GM12875 (cell line): ENCODE measurements at regions not wholly inside any gene's neighbourhood (a gene's known extent, or its start where the extent isn't known, plus 50 kb on each side); places are given as distances from the start of the nearest gene placed in this dataset.
"Not testable (repeated sequence)": the region's sequence is repeated elsewhere in the genome, so short reads cannot be mapped to it uniquely, and the experiment has no call there.

Experiments used
- H3K4me3 ChIP-seq: one replicate; pipeline ENCODE4 v1.5.1; 2011; ENCODE audit warnings: low read depth, low read length, control low read depth
- TF ChIP-seq, protein P1 (sequence below): IDR thresholded peaks from 2 replicates; pipeline ENCODE4 v1.5.1; 2011; ENCODE audit warnings: low read depth, mild to moderate bottlenecking, control low read depth, inconsistent platforms, low read length, moderate library complexity, borderline replicate concordance; ENCODE audit not compliant: insufficient read depth

DNA sequence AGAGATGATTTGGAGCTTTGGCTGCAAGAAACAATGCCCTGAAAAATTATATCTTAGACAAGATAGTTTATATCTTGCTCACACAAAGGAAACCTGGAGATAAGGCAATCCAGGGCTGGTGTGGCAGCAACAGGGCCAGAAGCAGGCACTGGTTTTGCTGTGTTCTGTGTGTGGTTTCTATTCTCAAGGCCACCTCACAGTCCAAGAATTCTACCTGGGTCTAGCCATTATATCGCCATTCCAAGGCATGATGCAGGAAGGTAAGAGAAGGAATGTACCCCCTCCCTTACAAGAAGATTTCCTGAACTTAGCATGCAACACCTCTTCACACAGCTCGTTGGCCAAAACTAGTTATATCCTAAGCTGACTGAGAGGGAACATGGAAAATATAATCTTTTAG, 74.5 kb upstream of the MEGF10 start:
- TF ChIP-seq, protein P1, sequence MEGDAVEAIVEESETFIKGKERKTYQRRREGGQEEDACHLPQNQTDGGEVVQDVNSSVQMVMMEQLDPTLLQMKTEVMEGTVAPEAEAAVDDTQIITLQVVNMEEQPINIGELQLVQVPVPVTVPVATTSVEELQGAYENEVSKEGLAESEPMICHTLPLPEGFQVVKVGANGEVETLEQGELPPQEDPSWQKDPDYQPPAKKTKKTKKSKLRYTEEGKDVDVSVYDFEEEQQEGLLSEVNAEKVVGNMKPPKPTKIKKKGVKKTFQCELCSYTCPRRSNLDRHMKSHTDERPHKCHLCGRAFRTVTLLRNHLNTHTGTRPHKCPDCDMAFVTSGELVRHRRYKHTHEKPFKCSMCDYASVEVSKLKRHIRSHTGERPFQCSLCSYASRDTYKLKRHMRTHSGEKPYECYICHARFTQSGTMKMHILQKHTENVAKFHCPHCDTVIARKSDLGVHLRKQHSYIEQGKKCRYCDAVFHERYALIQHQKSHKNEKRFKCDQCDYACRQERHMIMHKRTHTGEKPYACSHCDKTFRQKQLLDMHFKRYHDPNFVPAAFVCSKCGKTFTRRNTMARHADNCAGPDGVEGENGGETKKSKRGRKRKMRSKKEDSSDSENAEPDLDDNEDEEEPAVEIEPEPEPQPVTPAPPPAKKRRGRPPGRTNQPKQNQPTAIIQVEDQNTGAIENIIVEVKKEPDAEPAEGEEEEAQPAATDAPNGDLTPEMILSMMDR: no peak

DNA sequence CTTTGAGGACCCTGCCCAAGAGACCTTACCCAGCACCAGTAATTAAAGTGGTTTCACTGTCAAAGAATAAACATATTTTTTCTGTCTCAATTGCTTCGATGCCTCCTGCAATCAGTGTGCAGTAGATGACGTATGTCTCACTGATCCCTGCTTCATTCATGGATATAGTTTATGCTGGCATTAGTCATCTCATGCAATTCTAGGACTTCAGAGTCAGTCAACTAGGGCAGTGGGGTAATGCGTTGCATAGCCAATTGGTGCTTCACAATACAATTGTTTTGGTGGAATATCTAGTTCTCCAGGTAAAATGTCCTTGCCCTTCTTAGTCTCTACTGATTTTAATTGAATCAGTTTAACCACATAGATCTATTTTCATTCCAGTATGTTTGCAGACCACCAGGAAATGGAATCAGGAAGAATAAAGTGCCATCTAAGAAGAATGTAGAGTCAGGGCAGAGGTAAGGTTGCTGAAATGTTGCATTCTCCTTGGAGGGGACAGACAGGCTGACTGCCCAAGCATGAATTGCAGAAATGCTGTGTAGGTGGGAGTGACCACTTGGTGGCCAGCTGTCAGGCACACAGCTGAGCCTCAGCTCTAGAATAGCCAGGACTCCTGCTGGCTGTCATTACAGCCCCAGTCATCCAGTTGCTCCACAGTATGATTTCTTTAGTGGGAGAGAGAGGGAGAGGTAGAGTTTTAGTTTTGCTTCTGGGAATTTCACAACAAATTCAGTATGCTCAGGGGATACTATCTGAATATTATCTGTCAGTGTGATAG, 73.5 kb upstream of the MEGF10 start:
- H3K4me3 ChIP-seq: no peak overlapping the region
- TF ChIP-seq, protein P1: no peak

More for the DNA sequence above, 74.5 kb upstream of the MEGF10 start:
- no peak overlapping the region for H3K4me3 ChIP-seq

DNA sequence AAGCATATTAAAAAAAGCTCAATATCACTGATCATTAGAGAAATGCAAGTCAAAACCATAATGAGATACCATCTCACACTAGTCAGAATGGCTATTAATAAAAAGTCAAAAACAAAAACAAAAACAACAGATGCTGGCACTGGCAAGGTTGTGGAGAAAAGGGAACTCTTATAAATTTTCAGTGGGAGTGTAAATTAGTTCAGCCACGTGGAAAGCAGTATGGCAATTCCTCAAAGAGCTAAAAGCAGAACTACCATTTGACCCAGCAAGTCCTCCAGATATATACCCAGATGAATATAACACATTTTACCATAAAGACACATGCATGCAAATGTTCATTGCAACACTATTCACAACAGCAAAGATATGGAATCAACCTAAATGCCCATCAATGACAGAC, 68.7 kb upstream of the MEGF10 start:
- not testable (repeated sequence) for H3K4me3 ChIP-seq

DNA sequence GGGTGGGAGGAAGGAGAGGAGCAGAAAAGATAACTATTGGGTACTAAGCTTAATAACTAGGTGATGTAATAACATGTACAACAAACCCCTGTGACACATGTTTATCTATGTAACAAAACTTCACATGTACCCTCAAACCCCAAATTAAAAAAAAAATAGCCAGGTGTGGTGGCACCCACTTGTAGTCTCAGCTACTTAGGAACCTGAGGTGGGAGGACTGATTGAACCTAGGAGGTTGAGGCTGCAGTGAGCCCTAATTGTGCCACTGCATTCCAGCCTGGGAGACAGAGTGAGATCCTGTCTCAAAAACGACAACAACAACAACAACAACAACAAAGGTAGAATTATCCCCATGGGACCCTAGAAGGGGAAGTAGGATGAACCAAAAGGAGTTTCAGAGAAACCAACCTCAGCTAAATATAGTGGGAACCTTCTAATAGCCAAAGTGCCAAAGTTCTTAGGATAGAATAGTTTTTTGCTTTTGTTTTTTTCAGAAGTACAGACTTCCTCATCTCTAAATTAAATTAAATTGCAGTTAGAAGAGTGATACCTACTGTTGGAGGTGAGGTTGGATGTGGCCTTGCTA, 67.9 kb upstream of the MEGF10 start:
- H3K4me3 ChIP-seq: not testable (repeated sequence)

DNA sequence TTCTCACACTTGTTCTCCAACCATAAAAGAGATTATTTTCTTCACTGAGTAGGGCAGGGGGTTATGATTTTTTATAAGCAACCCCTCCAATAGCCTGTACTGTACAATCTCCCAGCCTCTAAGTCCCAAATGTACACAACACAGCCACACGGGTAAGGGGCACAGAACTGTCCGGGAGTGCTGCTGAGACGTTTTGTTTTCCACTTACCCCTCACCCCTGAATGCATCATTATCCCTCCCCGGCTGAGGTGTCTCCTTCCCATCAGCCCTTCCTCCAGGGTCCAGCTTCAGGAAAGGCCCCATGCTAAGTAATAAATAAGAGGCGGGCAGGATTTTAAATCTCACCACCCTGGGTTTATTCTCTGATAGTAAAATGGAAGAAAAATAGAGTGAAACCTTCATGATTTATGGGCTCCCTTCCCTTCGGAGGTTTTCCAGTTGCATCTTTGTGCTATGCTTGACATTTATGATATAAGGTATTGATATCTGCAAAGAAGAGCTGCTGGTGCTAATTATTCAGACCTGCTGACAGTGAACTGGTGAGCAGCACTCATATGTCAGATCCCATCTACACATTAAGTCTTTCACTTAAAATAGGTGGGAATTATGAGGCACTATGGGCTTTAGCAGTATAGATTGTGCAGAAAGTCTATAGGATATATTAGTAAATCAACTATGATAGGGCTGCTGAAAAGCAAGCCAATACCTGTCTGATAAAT, 67.2 kb upstream of the MEGF10 start:
- TF ChIP-seq, protein P1: no peak
- H3K4me3 ChIP-seq: no peak overlapping the region

DNA sequence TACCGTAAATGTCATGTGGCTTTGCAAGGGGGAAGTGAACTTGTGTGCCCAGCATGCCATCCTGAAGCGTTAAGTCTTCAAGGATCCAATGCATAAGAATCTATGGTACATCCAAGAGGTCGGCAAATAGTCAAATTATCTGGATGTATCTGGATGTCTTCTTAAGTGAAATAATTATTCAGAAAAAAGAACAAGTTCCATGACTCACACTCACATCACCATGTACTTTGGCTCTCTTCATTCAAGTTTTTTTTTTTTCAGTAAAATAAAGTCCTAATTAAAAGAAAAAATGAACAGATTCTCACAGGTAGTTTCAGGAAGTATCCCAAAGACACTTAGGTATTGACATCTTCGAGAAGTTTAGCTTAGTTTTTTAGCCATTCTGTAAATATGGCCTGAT, 62.7 kb upstream of the MEGF10 start:
- no peak overlapping the region for H3K4me3 ChIP-seq
- TF ChIP-seq, protein P1: no peak

DNA sequence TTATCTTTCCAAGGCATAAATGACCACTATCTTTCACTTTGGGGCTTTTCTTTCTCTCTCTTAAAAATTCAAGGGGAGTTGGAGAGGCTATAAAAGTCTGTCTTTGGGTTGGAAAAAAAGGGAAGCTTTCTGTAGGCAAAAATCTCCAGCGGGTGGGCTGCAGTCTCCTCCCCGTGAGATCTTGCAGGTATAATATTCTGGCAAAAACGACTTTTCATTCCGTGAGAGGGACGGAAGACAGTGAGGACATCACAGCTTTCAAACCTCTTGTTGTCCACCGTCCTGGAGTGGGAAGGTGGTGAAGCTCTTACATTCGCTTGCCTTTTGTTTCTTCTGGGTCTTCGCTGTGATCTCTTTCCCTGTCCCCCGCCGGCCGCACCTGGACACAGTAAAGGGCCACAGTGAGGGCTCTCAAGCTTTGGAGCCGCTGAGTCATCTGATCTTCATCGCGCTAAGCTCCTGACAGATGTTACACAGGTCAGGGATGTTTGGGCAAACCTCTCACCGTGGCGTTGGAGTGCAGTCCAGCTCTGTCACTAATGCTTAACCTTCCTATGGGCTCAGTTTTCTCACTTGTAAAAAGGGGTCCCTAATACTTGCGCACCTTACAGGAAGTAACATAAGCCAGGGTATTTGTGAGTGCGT, 61.9 kb upstream of the MEGF10 start:
- no peak overlapping the region for H3K4me3 ChIP-seq
- TF ChIP-seq, protein P1: no peak
